ENCODE measurements at regions not wholly inside any gene's neighbourhood (a gene's known extent, or its start where the extent isn't known, plus 50 kb on each side); places are given as distances from the start of the nearest gene placed in this dataset.
"Not testable (repeated sequence)": the region's sequence is repeated elsewhere in the genome, so short reads cannot be mapped to it uniquely, and the experiment has no call there.

- H3K9me3 ChIP-seq (ENCODE audit: control insufficient read depth in 4 of 4, low read length in 3 of 4): no peaks in the 10 kb centered on the region
- H3K4me1 ChIP-seq (ENCODE audit: control insufficient read depth in 4 of 4, insufficient read depth in 4 of 4, low read length in 3 of 4): no peaks in the 10 kb centered on the region
- H3K9ac ChIP-seq (ENCODE audit: low read depth in 1 of 2, low read length in 2 of 2): no peak overlapping the region
- no peak overlapping the region for H3K4me3 ChIP-seq (ENCODE audit: low read depth in 1 of 3, low read length in 3 of 3)
- no peak for DNase-seq (ENCODE audit: low spot score)
- 92% methylated on average over 2 of the region's 2 CpGs for WGBS
- H3K36me3 ChIP-seq (ENCODE audit: control insufficient read depth in 4 of 4, insufficient read depth in 3 of 4, low read depth in 1 of 4, low read length in 3 of 4): peaks cover 0 to 1% (median 0%) of the 10 kb centered on the region in 4 donors
- no peak overlapping the region for H3K27ac ChIP-seq (ENCODE audit: low read depth in 1 of 2, low read length in 2 of 2)
- TF ChIP-seq RXRA (IDR thresholded peaks at IDR 0.05) (no peak), RAD21 (IDR thresholded peaks at IDR 0.05) (no peak), ZBTB33 (IDR thresholded peaks at IDR 0.05) (no peak), MAX (IDR thresholded peaks at IDR 0.05) (no peak), SP1 (IDR thresholded peaks at IDR 0.05) (no peak), ATF3 (IDR thresholded peaks at IDR 0.05) (no peak), NR2F2 (IDR thresholded peaks at IDR 0.05) (no peak), TAF1 (conservative IDR thresholded peaks at IDR 0.05) (no peak), CTCF (IDR thresholded peaks at IDR 0.05; ENCODE audit: low read depth, low read length, missing input control) (no peak), REST (IDR thresholded peaks at IDR 0.05) (no peak), FOXA2 (IDR thresholded peaks at IDR 0.05) (no peak), JUND (IDR thresholded peaks at IDR 0.05) (no peak), FOXA1 (IDR thresholded peaks at IDR 0.05) (no peak), HNF4G (IDR thresholded peaks at IDR 0.05) (no peak), GABPA (IDR thresholded peaks at IDR 0.05 in 1 of 2, conservative IDR thresholded peaks at IDR 0.05 in 1 of 2) (no peak), HNF4A (conservative IDR thresholded peaks at IDR 0.05) (no peak)
- no peaks in the 10 kb centered on the region for H3K27me3 ChIP-seq (ENCODE audit: control insufficient read depth in 4 of 4, insufficient read depth in 4 of 4, low read length in 3 of 4)
These were observed 58.1 kb upstream of the CRYM start for GRCh38 chr16:21336231-21336630.

GRCh38 chr16:21334188-21335146 is 56.4 kb upstream of the CRYM start:
- H3K4me1 ChIP-seq (ENCODE audit: control insufficient read depth in 4 of 4, insufficient read depth in 4 of 4, low read length in 3 of 4); H3K36me3 ChIP-seq (ENCODE audit: control insufficient read depth in 4 of 4, insufficient read depth in 3 of 4, low read depth in 1 of 4, low read length in 3 of 4); H3K4me3 ChIP-seq (ENCODE audit: low read depth in 1 of 3, low read length in 3 of 3); H3K9ac ChIP-seq (ENCODE audit: low read depth in 1 of 2, low read length in 2 of 2); H3K27me3 ChIP-seq (ENCODE audit: control insufficient read depth in 4 of 4, insufficient read depth in 4 of 4, low read length in 3 of 4); DNase-seq (ENCODE audit: low spot score); H3K27ac ChIP-seq (ENCODE audit: low read depth in 1 of 2, low read length in 2 of 2); H3K9me3 ChIP-seq (ENCODE audit: control insufficient read depth in 4 of 4, low read length in 3 of 4): not testable (repeated sequence)
- 87% methylated on average over 17 of the region's 17 CpGs for WGBS

- 92% methylated on average over 11 of the region's 11 CpGs for WGBS
These were observed 55.6 kb upstream of the CRYM start for GRCh38 chr16:21333683-21334082.

More at GRCh38 chr16:21333683-21334082, 55.6 kb upstream of the CRYM start:
- not testable (repeated sequence) for H3K4me1 ChIP-seq (ENCODE audit: control insufficient read depth in 4 of 4, insufficient read depth in 4 of 4, low read length in 3 of 4); H3K9ac ChIP-seq (ENCODE audit: low read depth in 1 of 2, low read length in 2 of 2); DNase-seq (ENCODE audit: low spot score); H3K27me3 ChIP-seq (ENCODE audit: control insufficient read depth in 4 of 4, insufficient read depth in 4 of 4, low read length in 3 of 4); H3K4me3 ChIP-seq (ENCODE audit: low read depth in 1 of 3, low read length in 3 of 3); H3K36me3 ChIP-seq (ENCODE audit: control insufficient read depth in 4 of 4, insufficient read depth in 3 of 4, low read depth in 1 of 4, low read length in 3 of 4); H3K9me3 ChIP-seq (ENCODE audit: control insufficient read depth in 4 of 4, low read length in 3 of 4); H3K27ac ChIP-seq (ENCODE audit: low read depth in 1 of 2, low read length in 2 of 2)

Data from liver (tissue), 8 donors.